T1000 (cell line): ENCODE measurements at regions not wholly inside any gene's neighbourhood (a gene's known extent, or its start where the extent isn't known, plus 50 kb on each side); places are given as distances from the start of the nearest gene placed in this dataset.

ENCODE experiments used
- DNase-seq: peaks from one replicate; lab custom pipeline; 2025; ENCODE audit warnings: mixed read lengths; lab: John Stamatoyannopoulos, UW

DNA sequence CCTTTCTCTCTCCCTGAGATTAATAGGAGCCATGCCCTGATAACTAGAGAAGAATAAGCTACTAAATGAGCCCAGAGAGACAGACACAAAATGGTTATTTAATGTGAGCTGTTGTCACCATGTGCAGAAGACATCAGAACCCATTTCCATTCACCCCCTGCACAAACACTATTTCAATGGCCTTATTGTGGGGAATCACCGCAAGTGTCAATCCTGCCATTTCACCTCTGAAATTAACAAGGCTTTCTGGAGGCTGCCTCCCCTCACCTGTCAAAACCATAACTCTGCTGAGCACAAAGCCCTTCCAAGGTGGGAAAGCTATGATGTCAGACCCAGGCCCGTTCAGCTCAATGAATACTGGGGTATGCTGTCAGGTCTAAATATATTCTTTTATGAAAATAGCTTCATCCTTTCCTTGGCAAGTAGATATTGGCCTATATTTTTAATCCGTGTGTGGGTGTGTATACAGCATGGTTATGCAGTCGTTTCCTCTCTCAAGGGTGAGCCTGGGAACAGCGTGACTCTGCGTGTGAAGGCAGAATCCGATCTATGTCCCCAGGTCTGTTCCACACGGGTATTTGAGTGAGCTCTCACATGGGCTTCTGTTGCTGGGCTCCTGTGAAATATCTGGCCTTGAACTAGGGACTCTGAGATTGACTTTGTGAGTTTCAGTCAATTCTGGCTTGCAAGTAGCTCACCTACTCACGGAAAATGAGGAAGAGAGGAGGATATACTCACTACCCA lies 266.3 kb downstream of the FBXW7 start:
- DNase-seq: no peak

DNA sequence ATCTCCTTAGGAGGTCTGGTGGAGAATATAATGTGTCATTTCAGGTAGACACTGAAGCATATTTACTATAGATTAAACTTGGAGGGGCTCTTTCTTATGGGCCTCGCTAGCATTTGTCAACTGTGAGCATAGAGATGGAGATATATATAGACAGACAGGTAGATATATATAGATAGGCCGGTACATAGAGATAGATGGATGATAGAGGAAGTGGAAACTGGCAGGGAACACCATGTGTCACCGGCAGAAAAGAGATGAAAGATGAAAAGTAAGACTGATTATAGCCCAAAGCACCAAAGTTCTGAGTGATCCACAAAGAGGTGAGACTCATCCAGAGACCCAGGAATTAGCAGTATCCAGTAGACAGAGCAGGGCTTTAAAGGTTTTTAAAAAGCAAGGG lies 268.1 kb downstream of the FBXW7 start:
- no peak for DNase-seq

DNA sequence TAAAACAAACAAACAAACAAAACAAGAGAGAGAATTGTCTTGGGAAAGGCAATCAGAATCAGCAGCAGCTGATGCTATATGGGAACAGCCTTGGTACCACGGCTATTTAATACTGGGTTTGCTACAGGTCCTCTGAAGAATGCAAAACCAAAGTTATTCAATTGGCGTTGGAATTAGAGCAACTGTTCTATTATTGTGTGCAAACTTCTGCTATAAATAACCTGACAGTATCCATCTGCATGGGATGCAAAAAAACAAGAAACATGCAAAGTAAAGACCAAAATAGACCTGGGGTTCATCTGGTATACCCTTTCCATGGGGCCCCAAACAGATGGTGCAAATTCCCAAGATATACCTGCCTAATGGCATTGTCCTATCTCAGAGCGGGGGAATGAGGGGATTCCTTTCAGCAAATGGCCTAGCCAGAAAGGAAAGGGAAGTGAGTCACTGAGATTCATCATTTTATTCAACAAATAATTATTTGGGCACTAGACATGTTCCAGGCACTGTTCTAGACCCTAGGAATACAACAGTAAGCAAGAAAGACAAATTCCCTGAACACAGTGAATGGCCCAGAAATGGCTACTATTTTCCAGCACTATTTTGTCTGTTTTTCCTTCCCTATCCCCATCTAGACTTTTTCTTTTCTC lies 268.9 kb downstream of the FBXW7 start:
- DNase-seq: no peak

DNA sequence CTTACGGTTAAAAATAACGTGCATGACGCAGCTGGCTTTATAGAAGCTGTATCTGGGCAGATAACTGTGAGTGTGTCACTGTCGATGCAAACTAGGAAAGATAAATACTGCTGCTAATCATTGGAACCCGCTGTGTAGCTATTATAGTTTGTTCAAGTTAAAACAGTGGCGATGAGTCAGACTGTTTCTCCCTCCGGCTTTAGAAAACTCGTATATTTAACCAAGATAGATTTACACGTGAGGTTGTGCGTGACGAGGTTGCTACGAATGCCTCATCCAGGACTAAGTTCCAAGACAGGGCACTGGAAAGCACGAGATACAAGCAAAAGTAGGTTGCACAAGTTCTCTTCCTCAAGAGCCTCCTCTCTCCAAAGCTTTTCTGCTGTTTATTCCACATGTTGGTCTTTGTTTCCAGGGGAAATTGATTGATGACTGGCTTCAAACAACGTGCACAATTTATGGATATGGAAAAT lies 270.7 kb downstream of the FBXW7 start:
- peak; percentile 55 for DNase-seq

DNA sequence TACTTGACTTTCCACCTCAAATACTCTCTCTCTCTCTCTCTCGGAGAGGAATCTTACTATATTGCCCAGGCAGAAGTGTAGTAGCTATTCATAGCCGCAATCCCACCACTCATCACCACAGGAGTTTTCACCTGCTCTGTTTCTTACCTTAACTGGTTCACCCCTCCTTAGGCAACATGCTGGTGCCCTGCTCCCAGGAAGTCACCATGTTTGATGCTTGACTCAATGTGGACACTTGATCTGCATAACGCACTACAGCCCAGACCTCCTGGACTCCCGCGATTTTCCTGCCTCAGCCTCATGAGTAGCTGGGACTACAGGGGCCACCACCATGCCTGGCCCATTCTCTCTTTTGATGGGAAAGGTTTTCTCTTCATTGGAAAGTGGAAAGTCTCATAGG lies 271.8 kb downstream of the FBXW7 start:
- no peak for DNase-seq

DNA sequence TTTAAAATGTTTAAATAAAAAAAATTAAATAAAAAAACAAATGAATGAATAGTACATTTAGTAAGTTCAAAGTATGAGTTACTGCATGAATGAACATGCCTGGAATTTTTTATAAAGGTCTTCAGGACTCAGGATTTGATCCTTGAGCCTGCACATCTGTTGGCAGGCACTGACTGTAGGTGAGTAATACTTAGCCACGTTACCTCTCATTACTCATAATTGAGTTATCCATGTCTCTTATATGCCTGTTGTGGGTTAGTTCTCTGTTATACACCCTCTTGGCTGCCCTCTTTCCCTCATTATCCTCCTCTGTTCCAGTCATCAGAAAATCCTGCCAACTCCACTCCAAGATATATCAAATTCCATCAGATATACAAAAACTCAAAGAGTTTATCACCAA lies 276.0 kb downstream of the FBXW7 start:
- no peak for DNase-seq

DNA sequence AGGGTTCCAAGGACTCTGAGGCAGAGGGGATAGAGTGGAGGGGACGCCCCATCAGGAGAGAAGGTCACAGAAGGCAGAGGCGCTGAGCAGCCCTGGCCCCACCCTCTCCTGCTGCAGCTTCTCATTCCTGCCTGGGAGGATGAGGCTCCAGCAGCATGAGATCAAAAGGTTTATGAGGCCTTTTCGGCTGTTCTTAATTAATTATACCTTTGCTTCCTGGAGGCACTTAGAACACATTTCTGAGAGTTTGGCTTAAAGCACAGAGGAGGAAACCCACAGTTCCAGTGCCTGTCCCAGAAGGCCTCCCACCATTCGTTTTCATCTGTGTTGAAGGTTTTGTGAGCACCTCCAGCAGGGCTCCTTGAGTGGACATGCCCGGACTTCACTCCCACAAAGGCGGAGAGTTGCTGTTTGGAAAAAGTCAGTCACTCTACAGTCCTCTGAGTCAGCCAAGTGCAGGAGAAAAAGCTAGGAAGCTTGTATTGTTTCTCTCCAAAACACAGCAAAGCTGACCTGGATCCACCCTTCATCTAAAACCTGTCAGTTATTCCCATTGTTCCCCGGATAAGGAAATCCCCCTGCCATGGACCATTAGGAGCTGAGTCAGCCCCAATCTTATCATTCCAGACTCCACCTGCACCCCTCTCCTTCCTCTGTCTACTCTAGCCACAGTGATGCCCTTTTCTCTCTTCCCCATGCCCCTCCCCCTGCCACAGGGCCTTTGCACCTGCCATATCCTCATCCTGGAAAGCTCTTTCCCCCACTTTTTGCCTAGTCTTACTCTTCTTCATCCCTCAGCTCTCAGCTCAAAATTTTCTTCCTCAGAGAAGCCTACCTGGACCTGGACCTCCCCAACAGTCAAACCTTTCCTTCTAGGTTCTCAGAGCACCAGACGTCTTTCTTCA lies 276.8 kb downstream of the FBXW7 start:
- DNase-seq: peak; percentile 45

DNA sequence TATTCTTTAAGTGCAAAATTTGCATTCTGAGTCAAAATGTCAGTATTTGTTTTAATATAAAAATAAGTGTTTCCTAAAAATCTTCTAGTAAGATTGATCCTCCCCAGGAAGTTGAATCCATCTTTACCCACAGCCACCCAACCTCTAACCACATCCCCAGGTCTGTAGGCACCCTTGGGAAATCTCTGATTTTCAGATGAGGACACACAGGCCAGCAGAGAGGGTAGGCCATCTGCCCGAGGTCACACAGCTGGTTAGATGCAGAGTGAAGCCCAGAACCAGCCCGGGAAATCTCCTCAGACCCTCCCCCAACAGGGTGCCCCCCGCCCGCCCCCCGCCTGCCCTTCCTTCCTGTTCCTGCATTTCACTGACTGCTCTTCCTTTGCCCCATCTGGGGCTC lies 277.5 kb downstream of the FBXW7 start:
- DNase-seq: no peak

DNA sequence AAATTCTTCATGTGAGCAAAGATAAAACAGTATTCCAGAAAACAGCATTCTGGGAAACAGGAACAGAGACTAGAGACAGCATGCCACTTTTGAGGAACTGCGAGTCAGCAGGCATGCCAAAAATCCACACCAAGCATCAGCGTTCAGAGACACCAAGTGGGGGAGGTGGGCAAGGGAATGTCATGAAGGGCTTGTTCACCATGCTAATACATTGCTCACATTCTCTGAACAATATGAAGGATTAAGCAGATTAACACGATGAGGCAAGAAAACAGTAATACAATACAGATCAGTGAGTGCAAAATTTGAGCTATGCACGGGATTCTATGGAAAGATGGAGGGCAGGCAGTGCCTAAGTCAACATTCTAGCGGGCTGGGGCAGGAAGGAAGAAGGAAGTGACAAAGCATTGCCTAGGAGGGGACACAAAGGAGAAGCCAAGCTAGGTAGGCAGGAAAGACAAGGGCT lies 278.3 kb downstream of the FBXW7 start:
- no peak for DNase-seq

DNA sequence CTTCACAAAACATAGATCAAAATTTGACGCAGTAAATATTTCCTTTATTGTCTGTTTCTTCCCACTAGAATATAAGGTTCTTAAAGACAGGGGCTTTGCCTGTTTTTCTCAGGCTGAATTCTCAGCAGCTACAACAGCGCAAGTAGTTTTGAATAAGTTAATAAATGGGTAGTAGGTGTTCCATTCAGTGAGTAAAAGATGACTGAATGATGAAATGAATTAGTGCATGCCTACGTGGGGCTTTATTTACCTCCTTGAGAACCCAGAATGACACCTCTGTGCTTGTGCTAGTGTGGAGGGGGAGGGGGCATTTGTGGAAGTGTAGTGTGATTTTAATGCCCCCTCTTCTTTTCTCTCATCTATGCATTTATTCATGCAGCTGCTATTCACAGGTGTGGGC lies 278.9 kb downstream of the FBXW7 start:
- no peak for DNase-seq

DNA sequence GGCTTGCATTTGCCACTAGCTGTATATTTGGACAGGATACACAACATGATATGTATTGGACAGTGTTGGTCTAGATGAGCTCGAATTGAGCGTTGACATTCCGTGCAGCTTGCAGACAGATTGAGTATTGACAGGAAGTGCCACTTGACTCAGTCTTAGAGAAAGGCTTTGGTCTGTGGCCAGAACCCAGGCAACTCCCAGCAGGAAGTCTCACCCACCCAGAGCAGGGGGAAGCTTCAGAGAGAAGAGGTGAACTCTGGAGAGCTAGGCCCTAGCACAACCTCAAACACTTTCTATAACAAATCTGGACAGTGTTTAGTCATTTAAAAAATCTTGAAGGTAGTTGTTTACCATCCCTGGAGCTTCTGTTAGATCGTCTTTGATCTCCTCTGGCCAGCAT lies 280.5 kb downstream of the FBXW7 start:
- no peak for DNase-seq

DNA sequence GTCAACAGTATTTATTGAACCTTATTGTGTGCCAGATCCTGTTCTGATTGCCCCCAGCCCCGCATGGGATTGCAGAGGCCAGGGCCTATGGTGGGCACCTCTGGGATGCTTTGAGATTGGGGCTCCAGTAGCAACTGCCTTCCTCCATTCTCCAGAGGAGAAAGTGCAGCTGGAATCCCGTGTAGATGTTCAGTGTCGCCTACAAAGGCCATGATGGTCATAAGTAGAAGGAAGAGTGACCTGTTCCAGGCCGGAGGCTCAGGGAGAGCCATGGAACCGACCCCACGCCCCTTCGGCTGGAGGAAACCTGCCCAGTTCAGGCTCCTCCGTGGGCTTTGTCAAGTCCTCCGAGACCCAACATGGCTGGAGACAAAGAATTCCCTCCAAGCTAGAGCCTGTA lies 287.5 kb downstream of the FBXW7 start:
- DNase-seq: no peak

DNA sequence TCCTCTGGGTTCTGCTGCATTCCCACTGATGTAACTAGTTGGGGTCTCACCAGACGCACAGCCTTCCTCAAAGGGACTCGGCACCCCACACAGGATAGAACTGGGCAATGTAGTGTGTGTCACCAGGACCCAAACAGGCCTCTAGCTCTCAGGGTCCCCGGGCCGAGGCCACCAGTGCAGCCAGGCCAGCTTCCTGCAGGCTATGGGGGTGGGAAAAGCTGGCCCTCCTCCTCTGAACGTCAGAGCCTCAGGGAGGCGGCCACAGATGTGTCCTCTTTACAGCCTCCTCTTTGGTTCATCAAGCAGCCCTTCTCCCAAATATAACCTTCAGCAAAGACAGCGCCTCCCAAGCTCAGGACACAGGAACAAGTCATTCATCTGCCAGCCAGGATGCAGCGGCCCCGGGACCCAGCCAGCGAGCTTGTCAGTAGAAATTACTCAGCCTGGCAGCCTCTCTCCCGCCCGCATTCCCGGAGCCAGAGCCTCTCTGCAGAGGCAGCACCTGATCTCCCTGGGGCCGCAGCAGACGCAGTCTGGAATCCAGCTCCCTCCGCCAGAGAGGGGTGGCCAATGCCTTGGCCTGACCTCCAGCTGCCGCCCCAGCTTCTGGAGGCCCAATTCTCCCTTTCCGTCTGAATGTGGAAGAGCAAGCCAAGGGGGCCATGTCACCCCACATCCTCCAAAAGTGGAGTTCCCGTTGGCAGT lies 288.5 kb downstream of the FBXW7 start:
- DNase-seq: no peak

DNA sequence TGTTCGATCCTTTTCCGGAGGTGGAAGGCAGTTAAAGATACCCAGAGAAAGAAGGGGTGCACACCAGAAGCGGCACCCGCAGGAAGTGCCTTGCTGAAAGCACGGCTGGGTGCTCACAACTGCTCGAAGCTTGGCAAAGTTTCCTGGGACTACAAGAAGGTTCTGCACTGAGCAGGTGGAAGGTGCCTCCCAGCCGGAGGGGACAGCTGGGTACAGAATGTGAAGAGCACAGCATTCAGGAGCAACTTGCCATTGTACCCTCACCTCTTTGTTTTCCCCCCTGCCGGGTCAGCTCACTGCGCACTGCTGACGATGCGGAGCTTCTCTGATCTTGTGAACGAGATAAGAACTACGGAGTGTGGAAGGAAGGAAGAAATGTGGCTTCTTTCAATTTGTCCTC lies 289.2 kb downstream of the FBXW7 start:
- DNase-seq: no peak

DNA sequence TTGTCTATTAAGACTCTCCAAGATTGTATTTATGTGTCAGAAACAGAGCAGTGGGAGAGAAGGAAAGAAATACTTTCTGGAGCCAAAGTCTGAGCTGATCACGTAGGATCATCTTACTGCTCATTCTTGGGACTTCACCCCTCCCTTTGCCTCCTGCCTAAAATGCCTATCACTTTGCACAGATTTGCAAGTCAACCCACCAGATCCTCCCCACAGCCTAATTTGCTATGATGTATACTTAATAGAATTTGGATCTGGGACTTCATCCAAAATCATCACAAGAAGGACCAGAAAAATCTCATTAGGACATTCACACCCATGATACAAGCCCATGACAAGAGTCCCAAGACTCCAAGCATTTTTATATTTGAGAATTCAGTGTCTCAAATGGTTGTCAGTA lies 290.2 kb downstream of the FBXW7 start:
- DNase-seq: no peak

DNA sequence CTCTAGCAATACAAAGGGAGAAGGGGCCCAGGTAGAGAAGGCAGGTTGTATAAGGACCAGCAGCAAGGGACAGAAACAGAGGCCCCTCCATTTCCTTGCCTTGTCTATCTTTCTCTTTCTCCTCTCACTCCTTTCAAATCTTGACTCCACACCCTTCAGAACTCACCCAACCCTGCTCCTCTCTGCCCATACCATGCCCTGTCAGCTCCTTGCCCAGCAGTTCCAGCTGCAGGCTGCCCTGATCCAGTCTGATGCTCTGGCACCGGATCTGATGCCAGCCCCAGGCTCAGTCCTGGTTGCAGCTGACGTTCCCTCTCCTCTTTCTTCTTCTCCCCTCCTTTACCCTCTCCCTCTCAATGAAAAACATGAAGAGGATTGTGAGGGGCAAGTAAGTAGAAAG lies 291.2 kb downstream of the FBXW7 start:
- no peak for DNase-seq

DNA sequence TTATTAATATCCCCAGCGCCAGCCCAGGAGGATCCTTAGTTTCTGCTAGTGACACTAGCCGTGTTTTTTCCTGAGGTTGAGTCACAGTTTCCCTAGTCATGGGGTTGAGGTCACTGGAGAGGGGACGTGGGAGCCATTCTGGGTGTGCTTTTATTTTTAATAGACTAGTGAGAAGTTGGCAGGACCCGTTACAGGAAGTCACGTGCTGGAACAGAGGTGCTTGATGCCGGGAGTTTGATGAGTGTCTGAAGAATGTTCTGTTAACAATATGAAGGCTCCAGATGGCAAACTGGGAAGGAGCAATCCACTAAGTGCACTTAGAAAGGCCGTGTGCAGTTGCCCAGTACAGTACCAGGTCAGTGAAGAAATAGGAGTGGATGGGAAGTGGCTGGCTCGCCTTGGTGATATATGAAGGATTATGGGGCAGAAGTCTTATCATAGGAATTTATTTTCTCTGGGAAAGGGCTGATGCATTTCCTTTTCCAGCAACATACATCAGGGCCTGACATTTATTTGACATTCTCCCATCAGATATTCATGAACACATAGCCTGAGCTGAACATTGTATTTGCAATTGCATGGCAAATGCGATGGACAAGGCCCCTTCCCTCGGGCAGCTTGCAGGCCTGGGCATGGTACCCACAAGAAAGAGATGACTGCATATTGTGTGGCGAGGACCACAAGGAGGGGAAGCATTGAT lies 291.8 kb downstream of the FBXW7 start:
- no peak for DNase-seq

DNA sequence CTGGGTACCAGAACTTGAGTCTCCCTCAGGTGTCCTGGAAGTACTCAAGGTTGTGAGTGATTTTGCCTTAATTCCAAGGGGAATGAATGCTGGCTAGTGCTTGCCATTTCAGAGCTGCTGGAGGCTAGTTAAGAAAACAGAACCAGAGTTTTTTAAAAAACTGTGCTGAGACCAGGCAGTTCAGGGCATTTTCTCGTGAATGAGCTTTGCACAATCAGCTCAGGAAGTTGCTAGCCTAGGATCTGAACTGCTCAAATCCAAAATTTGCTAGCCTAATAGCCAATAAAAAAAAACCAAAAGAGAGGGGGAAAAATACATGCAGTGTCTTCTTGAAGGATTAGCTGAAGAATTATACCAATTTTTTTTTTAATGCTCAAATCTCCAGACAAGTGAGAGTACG lies 292.7 kb downstream of the FBXW7 start:
- no peak for DNase-seq

DNA sequence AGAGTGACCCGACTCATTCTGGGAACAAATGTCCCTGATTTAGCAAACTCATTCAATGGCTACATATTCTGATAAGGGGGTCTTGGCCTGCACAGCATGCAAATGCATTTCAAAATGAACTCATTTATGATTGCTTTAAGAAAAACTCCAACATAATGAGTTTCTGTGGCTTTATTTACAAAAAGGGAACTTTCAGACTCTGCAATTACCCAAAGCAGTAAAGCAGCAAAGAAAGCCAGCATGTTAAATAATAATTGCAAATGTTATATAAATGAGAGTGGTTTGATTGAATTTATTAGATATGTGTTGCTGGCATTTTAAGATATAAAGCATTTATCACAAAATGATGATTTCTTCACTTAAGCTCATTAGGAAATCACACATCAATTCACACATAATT lies 295.7 kb downstream of the FBXW7 start:
- no peak for DNase-seq

DNA sequence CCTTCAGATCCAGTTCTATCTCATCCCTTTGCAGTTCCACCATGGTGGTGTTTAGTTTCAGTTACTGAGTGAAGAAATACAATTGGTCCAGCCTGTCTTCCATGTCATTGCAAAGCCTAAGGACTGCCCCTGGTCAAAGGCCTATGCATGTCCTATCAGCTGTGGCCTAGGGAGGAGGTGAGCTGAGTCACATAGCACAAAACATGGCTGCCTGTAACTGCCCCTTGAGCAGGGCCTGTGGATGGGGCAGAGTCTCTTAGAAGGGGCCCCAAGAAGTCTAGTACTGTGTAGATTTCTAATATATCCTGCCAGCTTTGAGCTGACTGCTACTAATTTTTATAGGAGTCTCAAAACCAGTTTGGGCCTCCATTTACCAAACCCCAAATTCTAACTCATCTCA lies 296.7 kb downstream of the FBXW7 start:
- no peak for DNase-seq

DNA sequence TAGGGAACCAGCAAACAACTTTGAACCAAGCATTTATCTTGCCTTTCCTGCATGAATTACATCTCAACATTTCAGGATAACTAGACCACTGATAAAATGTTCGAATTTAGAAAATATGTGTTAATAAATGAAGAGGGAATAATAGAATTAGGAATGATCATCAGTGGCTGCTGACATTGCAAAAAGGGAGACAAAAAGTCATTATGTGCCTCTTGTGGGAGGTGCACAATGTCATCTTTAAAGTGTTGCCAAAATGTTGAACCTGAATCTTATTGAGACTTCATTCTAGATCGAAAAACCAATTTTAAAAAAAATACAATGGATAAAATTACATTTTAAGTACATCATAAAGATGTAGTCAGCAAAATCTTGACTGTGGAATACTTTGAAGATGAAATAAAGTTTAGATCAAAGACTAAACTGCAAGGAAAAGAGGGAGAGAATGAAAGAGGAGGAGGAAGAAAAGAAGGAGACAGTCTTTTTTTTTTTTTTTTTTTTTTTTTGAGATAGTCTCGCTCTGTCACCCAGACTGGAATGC lies 299.3 kb downstream of the FBXW7 start:
- DNase-seq: no peak
